ENCODE measurements at regions not wholly inside any gene's neighbourhood (a gene's known extent, or its start where the extent isn't known, plus 50 kb on each side); places are given as distances from the start of the nearest gene placed in this dataset.

DNA sequence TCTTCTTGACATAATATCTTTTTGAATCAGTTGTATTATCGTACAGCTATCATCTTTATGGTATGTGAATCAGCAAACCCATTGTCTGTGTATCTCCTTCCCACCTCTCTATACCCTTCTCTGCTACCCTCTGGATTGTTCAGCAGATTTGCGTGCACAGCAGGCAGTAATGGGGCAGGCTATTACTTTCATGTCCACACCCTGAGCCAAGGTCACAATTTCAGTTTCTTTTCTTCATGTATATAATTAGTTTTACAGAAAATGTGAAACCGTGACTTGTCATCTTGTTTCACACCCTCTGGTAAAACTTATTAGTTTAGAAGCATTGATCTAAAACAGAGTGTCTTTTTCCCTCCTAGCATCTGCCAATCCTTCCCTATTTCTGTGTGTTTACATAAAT, 770.4 kb upstream of the SEMA6D start:
- TF ChIP-seq, protein P1, sequence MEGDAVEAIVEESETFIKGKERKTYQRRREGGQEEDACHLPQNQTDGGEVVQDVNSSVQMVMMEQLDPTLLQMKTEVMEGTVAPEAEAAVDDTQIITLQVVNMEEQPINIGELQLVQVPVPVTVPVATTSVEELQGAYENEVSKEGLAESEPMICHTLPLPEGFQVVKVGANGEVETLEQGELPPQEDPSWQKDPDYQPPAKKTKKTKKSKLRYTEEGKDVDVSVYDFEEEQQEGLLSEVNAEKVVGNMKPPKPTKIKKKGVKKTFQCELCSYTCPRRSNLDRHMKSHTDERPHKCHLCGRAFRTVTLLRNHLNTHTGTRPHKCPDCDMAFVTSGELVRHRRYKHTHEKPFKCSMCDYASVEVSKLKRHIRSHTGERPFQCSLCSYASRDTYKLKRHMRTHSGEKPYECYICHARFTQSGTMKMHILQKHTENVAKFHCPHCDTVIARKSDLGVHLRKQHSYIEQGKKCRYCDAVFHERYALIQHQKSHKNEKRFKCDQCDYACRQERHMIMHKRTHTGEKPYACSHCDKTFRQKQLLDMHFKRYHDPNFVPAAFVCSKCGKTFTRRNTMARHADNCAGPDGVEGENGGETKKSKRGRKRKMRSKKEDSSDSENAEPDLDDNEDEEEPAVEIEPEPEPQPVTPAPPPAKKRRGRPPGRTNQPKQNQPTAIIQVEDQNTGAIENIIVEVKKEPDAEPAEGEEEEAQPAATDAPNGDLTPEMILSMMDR (conservative IDR thresholded peaks at IDR 0.05; ENCODE audit: low read depth, low read length): no peak
- TF ChIP-seq EZH2phosphoT487 (IDR thresholded peaks at IDR 0.05; ENCODE audit: borderline replicate concordance, low read length) (no peak), EZH2 (IDR thresholded peaks at IDR 0.05; ENCODE audit: low read length, unreplicated experiment) (no peak)
- Histone ChIP-seq H3K27me3 (ENCODE audit: low read length) (no peaks in the 10 kb centered on the region), H3F3A (ENCODE audit: low read length, unreplicated experiment) (no peaks in the 10 kb centered on the region), H4K20me1 (ENCODE audit: low read length) (no peaks in the 10 kb centered on the region), H3K9ac (ENCODE audit: low read length) (no peak overlapping the region), H3K4me2 (ENCODE audit: low read length) (no peak overlapping the region), H3K9me2 (replicated peaks; ENCODE audit: low read length) (no peaks in the 10 kb centered on the region), H3K79me2 (ENCODE audit: low read length) (no peaks in the 10 kb centered on the region), H3K9me3 (ENCODE audit: low read length) (no peaks in the 10 kb centered on the region), H3K4me1 (ENCODE audit: insufficient read depth, low read length) (no peaks in the 10 kb centered on the region), H3K4me3 (ENCODE audit: low read length) (no peak overlapping the region), H3K27ac (ENCODE audit: low read length) (no peak overlapping the region), H2AFZ (ENCODE audit: low read length) (no peak overlapping the region), H3K36me3 (ENCODE audit: low read depth, low read length) (no peaks in the 10 kb centered on the region)
- ChIA-PET POLR2A (ENCODE audit: unreplicated experiment) (no interaction called here), CTCF (no interaction called here)
- ATAC-seq (no peak), DNase-seq (no peak)
- intact Hi-C loops (cut with micrococcal nuclease): no loop called here
- BruUV-seq (replicated peaks): no TSS peak

DNA sequence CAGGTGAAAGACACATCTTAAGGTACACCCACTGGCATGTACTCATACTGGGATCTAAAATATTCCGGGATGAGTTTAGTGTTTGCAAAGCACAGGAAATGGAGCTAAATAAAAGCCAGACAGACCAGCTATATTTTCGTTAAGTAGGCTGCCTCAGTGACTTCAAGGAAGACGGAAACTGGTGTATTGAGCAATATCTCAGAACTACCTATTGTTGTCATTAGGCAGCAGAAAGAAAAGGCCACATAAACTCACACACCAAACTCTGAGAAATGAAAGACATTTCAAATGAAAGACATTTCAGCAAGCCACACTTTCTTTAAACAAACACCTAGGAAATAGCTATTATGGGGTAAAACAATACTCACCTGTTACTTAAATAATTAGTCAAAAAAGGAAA, 761.7 kb upstream of the SEMA6D start:
- DNase-seq: no peak
- no peak for ATAC-seq
- Histone ChIP-seq H3K4me3 (ENCODE audit: low read length) (no peak overlapping the region), H3K4me2 (ENCODE audit: low read length) (no peak overlapping the region), H3K79me2 (ENCODE audit: low read length) (no peaks in the 10 kb centered on the region), H3K4me1 (ENCODE audit: insufficient read depth, low read length) (no peaks in the 10 kb centered on the region), H3K36me3 (ENCODE audit: low read depth, low read length) (no peaks in the 10 kb centered on the region), H2AFZ (ENCODE audit: low read length) (no peak overlapping the region), H3K9me3 (ENCODE audit: low read length) (no peaks in the 10 kb centered on the region), H4K20me1 (ENCODE audit: low read length) (no peaks in the 10 kb centered on the region), H3K27me3 (ENCODE audit: low read length) (no peaks in the 10 kb centered on the region), H3K9me2 (replicated peaks; ENCODE audit: low read length) (no peaks in the 10 kb centered on the region), H3F3A (ENCODE audit: low read length, unreplicated experiment) (no peaks in the 10 kb centered on the region), H3K9ac (ENCODE audit: low read length) (no peak overlapping the region), H3K27ac (ENCODE audit: low read length) (no peak overlapping the region)
- ChIA-PET CTCF (no interaction called here), POLR2A (ENCODE audit: unreplicated experiment) (no interaction called here)
- TF ChIP-seq EZH2phosphoT487 (IDR thresholded peaks at IDR 0.05; ENCODE audit: borderline replicate concordance, low read length): no peak
- TF ChIP-seq, protein P1 (conservative IDR thresholded peaks at IDR 0.05; ENCODE audit: low read depth, low read length): no peak
- TF ChIP-seq EZH2 (IDR thresholded peaks at IDR 0.05; ENCODE audit: low read length, unreplicated experiment): no peak
- no TSS peak for BruUV-seq (replicated peaks)
- intact Hi-C loops (cut with micrococcal nuclease): no loop called here

DNA sequence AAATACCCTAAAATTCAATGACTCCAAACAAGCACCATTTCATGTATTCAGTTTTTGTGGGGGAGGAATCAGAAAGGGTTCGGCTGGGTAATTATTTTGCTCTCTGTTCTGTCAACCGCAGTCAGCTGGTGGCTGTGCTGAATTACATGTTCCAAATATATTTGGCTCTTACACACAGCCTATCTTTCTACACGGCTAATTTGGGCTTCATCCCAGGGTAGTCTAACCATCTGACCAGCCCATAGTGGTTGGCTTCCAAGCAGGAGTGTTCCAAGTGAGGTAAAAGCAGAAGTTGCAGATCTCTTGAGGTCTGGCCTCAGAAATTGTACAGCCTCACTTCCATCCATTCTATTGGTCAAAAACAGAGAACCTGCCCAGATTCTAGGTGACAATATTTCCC, 760.8 kb upstream of the SEMA6D start:
- DNase-seq (no peak), ATAC-seq (no peak)
- no peak overlapping the region for H3K9ac ChIP-seq (ENCODE audit: low read length)
- H3K9me2 ChIP-seq (replicated peaks; ENCODE audit: low read length): no peaks in the 10 kb centered on the region
- no peaks in the 10 kb centered on the region for H3K9me3 ChIP-seq (ENCODE audit: low read length)
- H3F3A ChIP-seq (ENCODE audit: low read length, unreplicated experiment): no peaks in the 10 kb centered on the region
- no peaks in the 10 kb centered on the region for H3K27me3 ChIP-seq (ENCODE audit: low read length)
- no peak overlapping the region for H3K4me3 ChIP-seq (ENCODE audit: low read length)
- CTCF ChIA-PET: no interaction called here
- TF ChIP-seq, protein P1 (conservative IDR thresholded peaks at IDR 0.05; ENCODE audit: low read depth, low read length): no peak
- TF ChIP-seq EZH2 (IDR thresholded peaks at IDR 0.05; ENCODE audit: low read length, unreplicated experiment): no peak
- H3K36me3 ChIP-seq (ENCODE audit: low read depth, low read length): no peaks in the 10 kb centered on the region
- no peaks in the 10 kb centered on the region for H3K79me2 ChIP-seq (ENCODE audit: low read length)
- no peak overlapping the region for H2AFZ ChIP-seq (ENCODE audit: low read length)
- BruUV-seq (replicated peaks): no TSS peak
- H3K27ac ChIP-seq (ENCODE audit: low read length): no peak overlapping the region
- no peaks in the 10 kb centered on the region for H4K20me1 ChIP-seq (ENCODE audit: low read length)
- intact Hi-C loops (cut with micrococcal nuclease): no loop called here
- H3K4me1 ChIP-seq (ENCODE audit: insufficient read depth, low read length): no peaks in the 10 kb centered on the region
- no peak overlapping the region for H3K4me2 ChIP-seq (ENCODE audit: low read length)
- POLR2A ChIA-PET (ENCODE audit: unreplicated experiment): no interaction called here

Measured in PC-3 (cell line).